IgD-negative memory B cell (primary cell): ENCODE measurements at regions not wholly inside any gene's neighbourhood (a gene's known extent, or its start where the extent isn't known, plus 50 kb on each side); places are given as distances from the start of the nearest gene placed in this dataset.
A peak's percentile ranks its signal among the peaks of the same experiment; 100 is the strongest.

Experiments used
- H3K27ac Mint-ChIP-seq, 3 donors: one replicate each; pipeline ENCODE4 v1.8.0; 2020 to 2022; ENCODE audit warnings: mild to moderate bottlenecking in 3 of 3, mixed read lengths in 3 of 3, moderate library complexity in 1 of 3
- H3K27me3 Mint-ChIP-seq: one replicate; pipeline ENCODE4 v1.8.0; 2021; ENCODE audit warnings: mixed read lengths
- H3K36me3 Mint-ChIP-seq: one replicate; pipeline ENCODE4 v1.8.0; 2020; ENCODE audit warnings: mild to moderate bottlenecking, mixed read lengths
- H3K4me1 Mint-ChIP-seq, 3 donors: one replicate each; pipeline ENCODE4 v1.8.0; 2020 to 2022; ENCODE audit warnings: mixed read lengths in 3 of 3, mild to moderate bottlenecking in 1 of 3
- H3K4me3 Mint-ChIP-seq, 4 donors: one replicate each; pipeline ENCODE4 v1.8.0; 2020 to 2022; ENCODE audit warnings: mild to moderate bottlenecking in 4 of 4, mixed read lengths in 4 of 4, moderate library complexity in 3 of 4
- H3K9me3 Mint-ChIP-seq, 3 donors: one replicate each; pipeline ENCODE4 v1.8.0; 2020 to 2021; ENCODE audit warnings: mixed read lengths in 3 of 3, mild to moderate bottlenecking in 1 of 3

DNA sequence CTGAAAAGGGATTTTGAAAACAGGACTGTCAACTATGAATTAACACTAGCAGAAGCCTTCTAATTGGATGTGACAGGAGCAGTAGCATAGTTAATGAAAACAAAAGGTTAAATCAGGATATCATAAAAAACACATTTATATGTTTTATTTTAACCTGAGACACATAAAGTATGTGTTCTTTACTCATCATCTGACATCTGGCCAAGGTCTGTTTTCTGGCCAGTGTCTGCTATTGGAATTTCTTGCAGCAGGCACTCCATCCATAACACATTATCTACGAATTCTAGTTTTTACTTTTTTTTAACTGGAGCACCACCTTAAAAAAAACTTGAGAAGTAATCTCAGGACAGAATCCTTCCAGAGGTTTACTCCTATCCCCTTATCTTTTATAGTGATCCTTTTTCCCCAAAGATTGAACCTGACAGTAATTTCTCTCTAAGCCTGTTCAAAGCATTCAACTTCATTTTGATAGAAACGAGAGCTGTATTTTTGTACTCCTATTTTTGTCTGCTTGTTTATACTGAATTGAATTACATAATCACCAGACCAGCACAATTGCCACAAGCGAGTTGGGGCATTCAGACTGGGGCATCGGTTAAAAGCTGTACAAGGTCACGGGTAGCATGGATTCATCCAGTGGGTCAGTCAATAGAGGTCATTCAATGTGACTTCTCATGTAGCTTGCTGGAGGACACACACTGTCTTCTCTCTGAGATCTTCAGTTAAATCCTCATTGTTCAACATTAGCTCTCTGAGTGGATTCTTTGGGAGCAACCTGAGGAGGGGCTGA is 205.6 kb upstream of the CLINT1 start:
- H3K9me3 Mint-ChIP-seq, result peaks cover 0 to 1% (median 0%) of the 10 kb centered on the region in 3 donors
- peaks cover 8% of the 10 kb centered on the region for H3K27me3 Mint-ChIP-seq
- no peaks in the 10 kb centered on the region for H3K4me1 Mint-ChIP-seq
- H3K27ac Mint-ChIP-seq, result no peak overlapping the region
- no peaks in the 10 kb centered on the region for H3K36me3 Mint-ChIP-seq
- H3K4me3 Mint-ChIP-seq, result no peak overlapping the region

- H3K4me3 Mint-ChIP-seq, result no peak overlapping the region
- peaks cover 17% of the 10 kb centered on the region for H3K27me3 Mint-ChIP-seq
- H3K27ac Mint-ChIP-seq, result no peak overlapping the region
- H3K36me3 Mint-ChIP-seq, result no peaks in the 10 kb centered on the region
- H3K4me1 Mint-ChIP-seq, result no peaks in the 10 kb centered on the region
- peaks cover 0 to 2% (median 0%) of the 10 kb centered on the region in 3 donors for H3K9me3 Mint-ChIP-seq
Observed at GRCh38 chr5:158063052-158063451, 204.1 kb upstream of the CLINT1 start.

- no peak overlapping the region for H3K27ac Mint-ChIP-seq
- H3K4me3 Mint-ChIP-seq, result no peak overlapping the region
- peaks cover 20% of the 10 kb centered on the region for H3K27me3 Mint-ChIP-seq
- no peaks in the 10 kb centered on the region for H3K4me1 Mint-ChIP-seq
- no peaks in the 10 kb centered on the region for H3K36me3 Mint-ChIP-seq
- peaks cover 0 to 2% (median 0%) of the 10 kb centered on the region in 3 donors for H3K9me3 Mint-ChIP-seq
Observed at GRCh38 chr5:158061451-158061850, 202.5 kb upstream of the CLINT1 start.

- no peak overlapping the region for H3K27ac Mint-ChIP-seq
- peaks cover 0 to 2% (median 0%) of the 10 kb centered on the region in 3 donors for H3K9me3 Mint-ChIP-seq
- no peak overlapping the region for H3K4me3 Mint-ChIP-seq
- no peaks in the 10 kb centered on the region for H3K36me3 Mint-ChIP-seq
- H3K27me3 Mint-ChIP-seq, result peaks cover 24% of the 10 kb centered on the region
- H3K4me1 Mint-ChIP-seq, result no peaks in the 10 kb centered on the region
Observed at GRCh38 chr5:158060212-158060611, 201.3 kb upstream of the CLINT1 start.

DNA sequence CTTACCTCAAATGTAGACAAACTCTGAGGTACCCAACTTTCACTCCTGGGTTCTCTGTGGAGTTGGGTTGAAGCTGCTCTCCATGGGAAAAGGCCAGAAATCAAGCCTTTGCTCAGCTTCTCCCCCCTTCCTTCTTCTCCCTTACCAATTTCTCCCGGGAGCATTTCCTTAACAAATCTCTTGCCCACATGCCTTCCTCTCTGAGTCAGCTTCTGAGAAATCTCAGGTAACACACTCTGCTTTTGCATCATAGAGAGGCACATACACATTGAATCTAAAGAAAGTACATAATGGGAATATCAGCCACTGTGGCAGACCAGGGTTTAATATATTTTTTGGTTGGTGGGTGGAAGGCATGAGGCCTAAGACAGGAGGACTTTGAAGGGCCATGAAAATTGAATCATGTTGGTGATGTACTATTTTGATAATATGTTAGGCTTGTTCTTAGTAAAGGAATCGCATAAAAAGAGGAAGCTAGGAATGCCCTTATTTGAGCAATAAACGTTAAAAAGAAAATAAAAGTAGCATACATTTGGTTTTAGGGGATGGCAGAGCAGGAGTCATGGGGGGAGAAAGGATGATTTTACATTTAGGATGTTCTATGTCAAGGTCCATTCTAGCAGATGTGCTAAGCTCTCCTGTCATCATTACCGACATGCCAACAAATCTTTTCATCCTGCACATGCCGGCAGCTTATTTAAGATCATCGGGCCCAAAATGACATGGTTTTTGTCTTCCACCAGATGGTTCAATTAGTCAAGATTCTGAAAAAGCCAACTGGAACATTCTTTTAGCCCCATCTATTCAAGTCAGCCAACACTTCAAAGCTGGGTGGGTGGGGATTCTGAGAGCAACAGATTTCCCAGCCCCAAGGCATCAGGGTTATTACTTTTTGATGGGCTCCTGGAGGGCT is 199.5 kb upstream of the CLINT1 start:
- H3K36me3 Mint-ChIP-seq, result no peaks in the 10 kb centered on the region
- peaks cover 24% of the 10 kb centered on the region for H3K27me3 Mint-ChIP-seq
- peaks cover 0 to 2% (median 0%) of the 10 kb centered on the region in 3 donors for H3K9me3 Mint-ChIP-seq
- H3K4me1 Mint-ChIP-seq, result no peaks in the 10 kb centered on the region
- H3K27ac Mint-ChIP-seq, result no peak overlapping the region
- no peak overlapping the region for H3K4me3 Mint-ChIP-seq

- no peak overlapping the region for H3K27ac Mint-ChIP-seq
- no peaks in the 10 kb centered on the region for H3K36me3 Mint-ChIP-seq
- H3K9me3 Mint-ChIP-seq, result peaks cover 0 to 2% (median 0%) of the 10 kb centered on the region in 3 donors
- H3K4me3 Mint-ChIP-seq, result no peak overlapping the region
- no peaks in the 10 kb centered on the region for H3K4me1 Mint-ChIP-seq
- H3K27me3 Mint-ChIP-seq, result peaks cover 22% of the 10 kb centered on the region
Observed at GRCh38 chr5:158056130-158056825, 197.3 kb upstream of the CLINT1 start.

DNA sequence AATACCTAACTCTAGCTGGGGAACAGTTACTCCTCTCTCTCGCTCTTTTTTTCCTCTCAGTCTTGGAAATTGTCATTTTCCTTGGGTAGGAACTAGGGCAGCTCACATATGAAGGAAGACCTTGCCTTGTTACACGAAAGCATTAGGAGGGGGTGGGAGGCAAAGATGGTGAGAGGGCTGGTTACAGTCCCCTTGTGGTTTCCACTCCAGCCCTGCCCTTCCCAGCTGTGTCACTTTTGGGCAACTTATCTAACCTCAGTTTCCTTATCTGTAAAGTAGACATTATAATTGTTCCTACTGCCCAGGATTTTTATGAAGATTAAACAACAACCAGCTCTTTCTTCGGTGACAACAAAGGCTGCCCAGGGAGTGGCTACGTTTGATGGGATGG is 196.2 kb upstream of the CLINT1 start:
- Mint-ChIP-seq H3K27me3 (peaks cover 20% of the 10 kb centered on the region), H3K36me3 (no peaks in the 10 kb centered on the region), H3K27ac (no peak overlapping the region), H3K9me3 (peaks cover 0 to 2% (median 0%) of the 10 kb centered on the region in 3 donors), H3K4me1 (no peaks in the 10 kb centered on the region), H3K4me3 (no peak overlapping the region)

- Mint-ChIP-seq H3K9me3 (peaks cover 0 to 2% (median 0%) of the 10 kb centered on the region in 3 donors), H3K27ac (no peak overlapping the region), H3K4me1 (peaks cover 0 to 1% (median 0%) of the 10 kb centered on the region in 3 donors), H3K36me3 (no peaks in the 10 kb centered on the region), H3K4me3 (no peak overlapping the region), H3K27me3 (peaks cover 22% of the 10 kb centered on the region)
Observed at GRCh38 chr5:158054223-158055110, 195.5 kb upstream of the CLINT1 start.

GRCh38 chr5:158051036-158051435 is 192.1 kb upstream of the CLINT1 start:
- H3K36me3 Mint-ChIP-seq, result peaks cover 3% of the 10 kb centered on the region
- no peak overlapping the region for H3K4me3 Mint-ChIP-seq
- peaks cover 0 to 5% (median 2%) of the 10 kb centered on the region in 3 donors for H3K4me1 Mint-ChIP-seq
- no peaks in the 10 kb centered on the region for H3K9me3 Mint-ChIP-seq
- H3K27me3 Mint-ChIP-seq, result peaks cover 18% of the 10 kb centered on the region
- H3K27ac Mint-ChIP-seq, result no peak overlapping the region

DNA sequence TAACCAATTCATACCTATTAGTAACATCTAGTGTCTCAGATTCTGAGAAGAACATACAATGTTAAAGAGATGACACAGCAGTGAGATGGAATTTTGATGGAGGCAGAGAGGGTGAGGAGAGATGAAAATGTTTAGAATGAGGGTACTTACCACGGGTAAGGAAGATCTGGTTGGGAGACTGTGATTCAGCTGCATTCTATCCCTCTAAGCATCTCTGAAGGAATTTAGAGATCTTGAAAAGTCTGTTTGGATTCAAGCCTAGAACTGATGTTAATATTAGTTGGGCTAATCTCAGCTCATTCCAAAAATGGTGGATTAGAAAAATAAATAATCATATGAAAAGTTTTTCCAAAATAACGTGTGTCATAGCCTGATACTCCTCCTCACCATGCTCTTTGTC is 191.5 kb upstream of the CLINT1 start:
- Mint-ChIP-seq H3K36me3 (peaks cover 9% of the 10 kb centered on the region), H3K4me3 (no peak overlapping the region), H3K27me3 (peaks cover 18% of the 10 kb centered on the region), H3K9me3 (no peaks in the 10 kb centered on the region), H3K27ac (no peak overlapping the region), H3K4me1 (peaks cover 0 to 5% (median 2%) of the 10 kb centered on the region in 3 donors)

- Mint-ChIP-seq H3K9me3 (no peaks in the 10 kb centered on the region), H3K4me3 (no peak overlapping the region), H3K4me1 (peaks cover 0 to 5% (median 2%) of the 10 kb centered on the region in 3 donors), H3K36me3 (peaks cover 9% of the 10 kb centered on the region), H3K27me3 (peaks cover 16% of the 10 kb centered on the region), H3K27ac (no peak overlapping the region)
Observed at GRCh38 chr5:158049459-158049858, 190.5 kb upstream of the CLINT1 start.

DNA sequence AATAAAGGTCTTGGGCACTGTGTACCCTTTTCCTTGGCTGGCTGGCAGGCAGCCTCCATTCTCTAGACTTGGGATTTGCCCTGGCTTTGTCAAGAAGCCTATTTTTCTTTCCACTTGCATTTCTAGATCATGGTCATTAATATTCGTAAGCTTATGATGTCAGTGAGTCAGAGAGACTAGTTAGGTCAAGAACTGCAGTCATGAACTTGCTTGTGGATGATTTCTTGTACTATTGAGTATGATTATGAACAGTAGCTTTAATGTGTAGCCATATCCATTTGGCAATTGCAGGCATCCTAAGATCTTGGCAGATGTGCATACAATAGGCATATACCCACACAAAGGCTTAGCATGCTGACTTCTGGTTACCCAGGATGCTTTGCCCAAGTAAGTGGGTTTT is 186.8 kb upstream of the CLINT1 start:
- no peak overlapping the region for H3K27ac Mint-ChIP-seq
- peaks cover 0 to 5% (median 2%) of the 10 kb centered on the region in 3 donors for H3K4me1 Mint-ChIP-seq
- H3K4me3 Mint-ChIP-seq, result no peak overlapping the region
- H3K36me3 Mint-ChIP-seq, result peaks cover 9% of the 10 kb centered on the region
- H3K9me3 Mint-ChIP-seq, result peaks cover 0 to 3% (median 0%) of the 10 kb centered on the region in 3 donors
- H3K27me3 Mint-ChIP-seq, result peaks cover 15% of the 10 kb centered on the region

- no peak overlapping the region for H3K4me3 Mint-ChIP-seq
- H3K27me3 Mint-ChIP-seq, result peaks cover 3% of the 10 kb centered on the region
- peaks cover 0 to 2% (median 0%) of the 10 kb centered on the region in 3 donors for H3K4me1 Mint-ChIP-seq
- H3K9me3 Mint-ChIP-seq, result peaks cover 3 to 10% (median 7%) of the 10 kb centered on the region in 3 donors
- H3K36me3 Mint-ChIP-seq, result no peaks in the 10 kb centered on the region
- H3K27ac Mint-ChIP-seq, result no peak overlapping the region
Observed at GRCh38 chr5:158039911-158040347, 181.0 kb upstream of the CLINT1 start.

- no peak overlapping the region for H3K4me3 Mint-ChIP-seq
- H3K27ac Mint-ChIP-seq, result peak overlapping the region in 1 of 3 donors; percentile 11
- no peaks in the 10 kb centered on the region for H3K36me3 Mint-ChIP-seq
- H3K27me3 Mint-ChIP-seq, result peaks cover 3% of the 10 kb centered on the region
- H3K4me1 Mint-ChIP-seq, result peaks cover 0 to 2% (median 0%) of the 10 kb centered on the region in 3 donors
- H3K9me3 Mint-ChIP-seq, result peaks cover 5 to 15% (median 12%) of the 10 kb centered on the region in 3 donors
Observed at GRCh38 chr5:158039441-158039840, 180.5 kb upstream of the CLINT1 start.
